IMR-90 (cell line): ENCODE measurements at regions not wholly inside any gene's neighbourhood (a gene's known extent, or its start where the extent isn't known, plus 50 kb on each side); places are given as distances from the start of the nearest gene placed in this dataset.

Source experiments
- ATAC-seq: fragments of 200-7000 bp; cut with Tn5 transposase; 2 replicates; pipeline ENCODE4 v1.9.1; 2020; ENCODE audit warnings: low read depth, mild to moderate bottlenecking, moderate library complexity
- BruUV-seq: library from RNA; stranded (reverse); fragments of 400-500 nt; replicated peaks from 2 replicates; lab custom pipeline; 2021; lab: Mats Ljungman, UMichigan
- CTCF ChIA-PET: fragments of 300-600 bp; formaldehyde crosslinking; extraction: SDS; loops from one replicate; lab custom pipeline; 2021; ENCODE audit warnings: antibody characterized with exemption; lab: Yijun Ruan, JAX
- POLR2A ChIA-PET: fragments of 300-600 bp; sonication (Branson Sonifier 250); formaldehyde crosslinking; loops from one replicate; lab custom pipeline; 2022; ENCODE audit warnings: antibody characterized with exemption; ENCODE audit not compliant: unreplicated experiment; lab: Charles Lee
- DNase-seq: peaks from one replicate; pipeline ENCODE4 v3.0.0; 2013
- H2AFZ ChIP-seq: replicated peaks from 2 replicates; pipeline ENCODE3; 2013; ENCODE audit warnings: low read length, mild to moderate bottlenecking; ENCODE audit not compliant: poor library complexity
- H2AK5ac ChIP-seq: 2 replicates; pipeline ENCODE4 v1.6.1; 2013; ENCODE audit warnings: low read depth, low read length, inconsistent platforms
- H2AK9ac ChIP-seq: replicated peaks from 2 replicates; pipeline ENCODE3; 2013; ENCODE audit warnings: mild to moderate bottlenecking, low read depth, low read length, moderate library complexity; ENCODE audit not compliant: poor library complexity
- H2BK120ac ChIP-seq: 2 replicates; pipeline ENCODE4 v1.6.1; 2013; ENCODE audit warnings: low read depth, low read length, inconsistent platforms
- H2BK15ac ChIP-seq: 3 replicates; pipeline ENCODE4 v1.6.1; 2013; ENCODE audit warnings: low read depth, low read length, inconsistent platforms
- H2BK20ac ChIP-seq: 2 replicates; pipeline ENCODE4 v1.6.1; 2013; ENCODE audit warnings: low read depth, mild to moderate bottlenecking, inconsistent platforms, low read length, moderate library complexity
- H2BK5ac ChIP-seq: 2 replicates; pipeline ENCODE4 v1.6.1; 2013; ENCODE audit warnings: mild to moderate bottlenecking, low read depth, low read length, inconsistent platforms; ENCODE audit not compliant: poor library complexity, severe bottlenecking
- H3K14ac ChIP-seq: replicated peaks from 2 replicates; pipeline ENCODE4 v1.6.1; 2013; ENCODE audit warnings: low read depth, low read length, inconsistent platforms
- H3K18ac ChIP-seq: 2 replicates; pipeline ENCODE4 v1.6.1; 2013; ENCODE audit warnings: low read depth, low read length, control low read depth
- H3K23ac ChIP-seq: 2 replicates; pipeline ENCODE4 v1.6.1; 2013; ENCODE audit warnings: low read depth, low read length, inconsistent platforms
- H3K27ac ChIP-seq: 2 replicates; pipeline ENCODE4 v1.5.1; 2013; ENCODE audit warnings: mild to moderate bottlenecking, control low read depth, low read length; ENCODE audit not compliant: insufficient read depth
- H3K27me3 ChIP-seq: 2 replicates; pipeline ENCODE4 v1.6.1; 2013; ENCODE audit warnings: low read length; ENCODE audit not compliant: control insufficient read depth, insufficient read depth
- H3K36me3 ChIP-seq: 2 replicates; pipeline ENCODE4 v1.6.1; 2013; ENCODE audit warnings: low read length, mixed read lengths; ENCODE audit not compliant: control insufficient read depth, insufficient read depth
- H3K4ac ChIP-seq: 2 replicates; pipeline ENCODE4 v1.6.1; 2013; ENCODE audit warnings: low read depth, low read length, inconsistent platforms
- H3K4me1 ChIP-seq: 2 replicates; pipeline ENCODE4 v1.6.1; 2013; ENCODE audit warnings: low read length, mixed read lengths; ENCODE audit not compliant: control insufficient read depth, insufficient read depth
- H3K4me2 ChIP-seq: 2 replicates; pipeline ENCODE4 v1.6.1; 2013; ENCODE audit warnings: low read depth, mild to moderate bottlenecking, control low read depth, low read length, moderate library complexity
- H3K4me3 ChIP-seq: 2 replicates; pipeline ENCODE4 v1.5.1; 2013; ENCODE audit warnings: low read depth, mild to moderate bottlenecking, control low read depth, low read length, moderate library complexity; ENCODE audit not compliant: insufficient read depth
- H3K56ac ChIP-seq: 2 replicates; pipeline ENCODE4 v1.6.1; 2013; ENCODE audit warnings: low read length, inconsistent platforms; ENCODE audit not compliant: insufficient read depth; ENCODE audit errors: extremely low read depth
- H3K79me1 ChIP-seq, 2 experiments: 2 replicates each; pipeline ENCODE4 v1.6.1; 2013; ENCODE audit warnings: low read length in 2 of 2, inconsistent platforms in 1 of 2, low read depth in 1 of 2
- H3K9ac ChIP-seq: 2 replicates; pipeline ENCODE4 v1.6.1; 2013; ENCODE audit warnings: low read depth, low read length, control low read depth
- H3K9me1 ChIP-seq: 2 replicates; pipeline ENCODE4 v1.6.1; 2013; ENCODE audit warnings: low read length, inconsistent platforms; ENCODE audit not compliant: insufficient read depth
- H3K9me3 ChIP-seq: 2 replicates; pipeline ENCODE4 v1.6.1; 2013; ENCODE audit warnings: low read length; ENCODE audit not compliant: control insufficient read depth, insufficient read depth
- H4K20me1 ChIP-seq: 2 replicates; pipeline ENCODE4 v1.6.1; 2013; ENCODE audit warnings: low read length, inconsistent platforms; ENCODE audit not compliant: insufficient read depth
- H4K5ac ChIP-seq: 2 replicates; pipeline ENCODE4 v1.6.1; 2013; ENCODE audit warnings: mild to moderate bottlenecking, low read depth, low read length, control low read depth
- H4K8ac ChIP-seq, 2 experiments: 2 replicates each; pipeline ENCODE4 v1.6.1; 2013; ENCODE audit warnings: low read depth in 2 of 2, low read length in 2 of 2, control low read depth in 1 of 2, inconsistent platforms in 1 of 2
- H4K91ac ChIP-seq: 2 replicates; pipeline ENCODE4 v1.6.1; 2013; ENCODE audit warnings: low read depth, low read length, inconsistent platforms; ENCODE audit not compliant: insufficient read depth
- BHLHE40 ChIP-seq: fragments of 150-350 bp; IDR thresholded peaks from 2 replicates; pipeline ENCODE4 v1.6.1; 2016; ENCODE audit warnings: mild to moderate bottlenecking, low read depth, low read length
- CEBPB ChIP-seq: IDR thresholded peaks from 2 replicates; pipeline ENCODE4 v1.6.1; 2012; ENCODE audit warnings: low read depth, low read length, improper control_type of control experiment
- CHD1 ChIP-seq: IDR thresholded peaks from 2 replicates; pipeline ENCODE4 v1.6.1; 2012; ENCODE audit warnings: low read depth, low read length, improper control_type of control experiment
- FOS ChIP-seq: fragments of 150-350 bp; IDR thresholded peaks from 2 replicates; pipeline ENCODE4 v1.6.1; 2016; ENCODE audit warnings: low read depth, low read length
- MAFK ChIP-seq: IDR thresholded peaks from 2 replicates; pipeline ENCODE4 v1.6.1; 2012; ENCODE audit warnings: low read depth, low read length, improper control_type of control experiment
- MAZ ChIP-seq: IDR thresholded peaks from 2 replicates; pipeline ENCODE4 v1.6.1; 2012; ENCODE audit warnings: low read depth, mild to moderate bottlenecking, low read length, improper control_type of control experiment, moderate library complexity, borderline replicate concordance
- NFE2L2 ChIP-seq: fragments of 150-350 bp; IDR thresholded peaks from 2 replicates; pipeline ENCODE4 v1.6.1; 2016; ENCODE audit warnings: low read depth, mild to moderate bottlenecking, low read length
- POLR2A ChIP-seq: IDR thresholded peaks from 2 replicates; pipeline ENCODE4 v1.6.1; 2012; ENCODE audit warnings: mild to moderate bottlenecking, low read depth, low read length
- RAD21 ChIP-seq: IDR thresholded peaks from 2 replicates; pipeline ENCODE4 v1.6.1; 2012; ENCODE audit warnings: low read length, improper control_type of control experiment
- RCOR1 ChIP-seq: IDR thresholded peaks from 2 replicates; pipeline ENCODE4 v1.6.1; 2012; ENCODE audit warnings: mild to moderate bottlenecking, low read length, improper control_type of control experiment; ENCODE audit not compliant: insufficient replicate concordance
- RFX5 ChIP-seq: IDR thresholded peaks from 2 replicates; pipeline ENCODE4 v1.8.0; 2012; ENCODE audit warnings: low read depth, mild to moderate bottlenecking, low read length, moderate library complexity
- SMC3 ChIP-seq: fragments of 150-350 bp; IDR thresholded peaks from 2 replicates; pipeline ENCODE4 v1.6.1; 2016; ENCODE audit warnings: low read depth, mild to moderate bottlenecking, antibody characterized with exemption, low read length, moderate library complexity
- USF2 ChIP-seq: fragments of 150-350 bp; IDR thresholded peaks from 2 replicates; pipeline ENCODE4 v1.6.1; 2017; ENCODE audit warnings: mild to moderate bottlenecking, antibody characterized with exemption, low read length, low read depth
- WGBS, 2 experiments: methylation state at CpG; one replicate each; pipeline versions ENCODE4 v1.1.5 to v1.1.7; 2013; ENCODE audit warnings: missing lambda C conversion rate in 2 of 2; ENCODE audit not compliant: insufficient read length in 1 of 2; ENCODE audit errors: extremely low coverage in 2 of 2; 5-methylcytosine and 5-hydroxymethylcytosine counted together
- dilution Hi-C: fragments of 300-500 bp; cut with HindIII; formaldehyde crosslinking; loops from one replicate; pipeline ENCODE4 v1.14.3; 2018; ENCODE audit warnings: low sequenced_read_pairs; ENCODE audit not compliant: unreplicated experiment
- in situ Hi-C: fragments of 300-500 bp; cut with MboI; formaldehyde crosslinking; loops from 3 replicates; pipeline ENCODE4 v1.14.3; 2019; ENCODE audit warnings: low sequenced_read_pairs, inconsistent platforms, mixed read lengths
- intact Hi-C: fragments of 100-400 bp; cut with micrococcal nuclease; formaldehyde crosslinking; loops from 2 replicates; pipeline ENCODE4 v1.10.0; 2022
- TF ChIP-seq, protein P1 (sequence below): fragments of 150-350 bp; IDR thresholded peaks from 2 replicates; pipeline ENCODE4 v1.6.1; 2016; ENCODE audit warnings: low read depth, mild to moderate bottlenecking, low read length, moderate library complexity, borderline replicate concordance

GRCh38 chr2:193843675-193844074 lies 1648.9 kb upstream of the TMEFF2 start:
- H3K23ac ChIP-seq, result no peak overlapping the region
- 22% methylated on average over 1 of the region's 3 CpGs; no CpG with 5 or more reads in 1 of the 2 experiments for WGBS, 2 experiments
- H3K4me2 ChIP-seq, result no peak overlapping the region
- no peak overlapping the region for H3K4me3 ChIP-seq
- H3K27me3 ChIP-seq, result no peaks in the 10 kb centered on the region
- no peak overlapping the region for H3K4ac ChIP-seq
- H2AFZ ChIP-seq, result no peak overlapping the region
- ChIA-PET CTCF (no interaction called here), POLR2A (no interaction called here)
- H3K56ac ChIP-seq, result no peak overlapping the region
- in situ Hi-C loops (no loop called here), dilution Hi-C loops (no loop called here), intact Hi-C loops (no loop called here)
- no peak overlapping the region for H2AK5ac ChIP-seq
- no peak overlapping the region for H3K9ac ChIP-seq
- H3K4me1 ChIP-seq, result no peaks in the 10 kb centered on the region
- no peaks in the 10 kb centered on the region for H3K36me3 ChIP-seq
- H2BK5ac ChIP-seq, result no peak overlapping the region
- no peak overlapping the region for H2BK15ac ChIP-seq
- H3K18ac ChIP-seq, result no peak overlapping the region
- H2AK9ac ChIP-seq, result no peak overlapping the region
- H3K9me3 ChIP-seq, result no peaks in the 10 kb centered on the region
- no peak overlapping the region for H3K14ac ChIP-seq
- no peak for DNase-seq
- H2BK20ac ChIP-seq, result no peak overlapping the region
- no peak for ATAC-seq
- no peaks in the 10 kb centered on the region for H3K9me1 ChIP-seq
- H4K8ac ChIP-seq, result no peak overlapping the region
- no peak overlapping the region for H4K91ac ChIP-seq
- BruUV-seq, result no TSS peak
- no peak overlapping the region for H4K5ac ChIP-seq
- no peak overlapping the region for H3K27ac ChIP-seq
- no peak overlapping the region for H2BK120ac ChIP-seq
- TF ChIP-seq, protein P1, sequence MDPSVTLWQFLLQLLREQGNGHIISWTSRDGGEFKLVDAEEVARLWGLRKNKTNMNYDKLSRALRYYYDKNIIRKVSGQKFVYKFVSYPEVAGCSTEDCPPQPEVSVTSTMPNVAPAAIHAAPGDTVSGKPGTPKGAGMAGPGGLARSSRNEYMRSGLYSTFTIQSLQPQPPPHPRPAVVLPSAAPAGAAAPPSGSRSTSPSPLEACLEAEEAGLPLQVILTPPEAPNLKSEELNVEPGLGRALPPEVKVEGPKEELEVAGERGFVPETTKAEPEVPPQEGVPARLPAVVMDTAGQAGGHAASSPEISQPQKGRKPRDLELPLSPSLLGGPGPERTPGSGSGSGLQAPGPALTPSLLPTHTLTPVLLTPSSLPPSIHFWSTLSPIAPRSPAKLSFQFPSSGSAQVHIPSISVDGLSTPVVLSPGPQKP, result no peak
- TF ChIP-seq USF2, result no peak
- no peak for TF ChIP-seq FOS
- no peak for TF ChIP-seq NFE2L2
- no peak for TF ChIP-seq MAFK
- TF ChIP-seq MAZ, result no peak
- TF ChIP-seq POLR2A, result no peak
- no peak for TF ChIP-seq CHD1
- TF ChIP-seq BHLHE40, result no peak
- no peak for TF ChIP-seq RCOR1
- no peak for TF ChIP-seq RFX5
- no peak for TF ChIP-seq SMC3
- TF ChIP-seq RAD21, result no peak
- TF ChIP-seq CEBPB, result no peak
- no peaks in the 10 kb centered on the region for H4K20me1 ChIP-seq
- no peaks in the 10 kb centered on the region for H3K79me1 ChIP-seq
